Astrocyte (in vitro differentiated cells and primary cell): ENCODE measurements at regions not wholly inside any gene's neighbourhood (a gene's known extent, or its start where the extent isn't known, plus 50 kb on each side); places are given as distances from the start of the nearest gene placed in this dataset.

Source experiments
- DNase-seq: peaks from one replicate; pipeline ENCODE4 v3.0.0-alpha.2; 2010; ENCODE audit warnings: low read depth
- FAIRE-seq: peaks from 2 replicates; lab custom pipeline; 2011; peaks lifted over from hg19 to GRCh38; lab: Jason Lieb, UNC
- H2AFZ ChIP-seq: 2 replicates; pipeline ENCODE4 v1.6.0; 2012; ENCODE audit warnings: low read depth, low read length, inconsistent platforms
- H3K27ac ChIP-seq: 2 replicates; pipeline ENCODE4 v1.5.1; 2011; ENCODE audit warnings: low read depth, low read length, inconsistent platforms
- H3K27me3 ChIP-seq: 2 replicates; pipeline ENCODE4 v1.6.0; 2011; ENCODE audit warnings: low read length, inconsistent platforms; ENCODE audit not compliant: insufficient read depth
- H3K36me3 ChIP-seq: 2 replicates; pipeline ENCODE4 v1.5.1; 2011; ENCODE audit warnings: low read length, inconsistent platforms; ENCODE audit not compliant: insufficient read depth
- H3K4me1 ChIP-seq: 2 replicates; pipeline ENCODE4 v1.5.1; 2011; ENCODE audit warnings: low read length, inconsistent platforms; ENCODE audit not compliant: insufficient read depth
- H3K4me2 ChIP-seq: 2 replicates; pipeline ENCODE4 v1.6.0; 2012; ENCODE audit warnings: low read length, inconsistent platforms
- H3K4me3 ChIP-seq: 2 replicates; pipeline ENCODE4 v1.5.1; 2011; ENCODE audit warnings: low read depth, mild to moderate bottlenecking, low read length, inconsistent platforms; ENCODE audit not compliant: insufficient read depth
- H3K79me2 ChIP-seq: 2 replicates; pipeline ENCODE4 v1.6.0; 2012; ENCODE audit warnings: mild to moderate bottlenecking, low read length, inconsistent platforms; ENCODE audit not compliant: insufficient read depth
- H3K9ac ChIP-seq: 2 replicates; pipeline ENCODE4 v1.6.0; 2012; ENCODE audit warnings: mild to moderate bottlenecking, low read length, inconsistent platforms
- H3K9me3 ChIP-seq: 2 replicates; pipeline ENCODE4 v1.5.1; 2012; ENCODE audit warnings: low read depth, mild to moderate bottlenecking, low read length, inconsistent platforms; ENCODE audit not compliant: insufficient read depth
- H4K20me1 ChIP-seq: 2 replicates; pipeline ENCODE4 v1.6.0; 2012; ENCODE audit warnings: low read length, inconsistent platforms; ENCODE audit not compliant: insufficient read depth
- H3K27ac Mint-ChIP-seq: one replicate; pipeline ENCODE4 v1.8.0; 2021; ENCODE audit warnings: mild to moderate bottlenecking, mixed read lengths; ENCODE audit not compliant: unreplicated experiment
- H3K27me3 Mint-ChIP-seq: one replicate; pipeline ENCODE4 v1.8.0; 2021; ENCODE audit warnings: low read depth, mixed read lengths; ENCODE audit not compliant: unreplicated experiment
- H3K36me3 Mint-ChIP-seq: one replicate; pipeline ENCODE4 v1.8.0; 2021; ENCODE audit warnings: low read depth, mixed read lengths; ENCODE audit not compliant: unreplicated experiment
- H3K4me1 Mint-ChIP-seq: one replicate; pipeline ENCODE4 v1.8.0; 2021; ENCODE audit warnings: low read depth, mixed read lengths; ENCODE audit not compliant: unreplicated experiment
- H3K4me3 Mint-ChIP-seq: one replicate; pipeline ENCODE4 v1.8.0; 2021; ENCODE audit warnings: mild to moderate bottlenecking, moderate library complexity, mixed read lengths; ENCODE audit not compliant: unreplicated experiment
- H3K9me3 Mint-ChIP-seq: one replicate; pipeline ENCODE4 v1.8.0; 2021; ENCODE audit warnings: mild to moderate bottlenecking, mixed read lengths; ENCODE audit not compliant: unreplicated experiment
- EZH2 ChIP-seq: IDR thresholded peaks from 2 replicates; pipeline ENCODE4 v1.6.1; 2012; ENCODE audit warnings: mild to moderate bottlenecking, low read length, inconsistent platforms; ENCODE audit not compliant: insufficient read depth
- TF ChIP-seq, protein P1 (sequence below): IDR thresholded peaks from 2 replicates; pipeline ENCODE4 v1.5.1; 2011; ENCODE audit warnings: low read depth, mild to moderate bottlenecking, inconsistent platforms, low read length, moderate library complexity; ENCODE audit not compliant: insufficient read depth

DNA sequence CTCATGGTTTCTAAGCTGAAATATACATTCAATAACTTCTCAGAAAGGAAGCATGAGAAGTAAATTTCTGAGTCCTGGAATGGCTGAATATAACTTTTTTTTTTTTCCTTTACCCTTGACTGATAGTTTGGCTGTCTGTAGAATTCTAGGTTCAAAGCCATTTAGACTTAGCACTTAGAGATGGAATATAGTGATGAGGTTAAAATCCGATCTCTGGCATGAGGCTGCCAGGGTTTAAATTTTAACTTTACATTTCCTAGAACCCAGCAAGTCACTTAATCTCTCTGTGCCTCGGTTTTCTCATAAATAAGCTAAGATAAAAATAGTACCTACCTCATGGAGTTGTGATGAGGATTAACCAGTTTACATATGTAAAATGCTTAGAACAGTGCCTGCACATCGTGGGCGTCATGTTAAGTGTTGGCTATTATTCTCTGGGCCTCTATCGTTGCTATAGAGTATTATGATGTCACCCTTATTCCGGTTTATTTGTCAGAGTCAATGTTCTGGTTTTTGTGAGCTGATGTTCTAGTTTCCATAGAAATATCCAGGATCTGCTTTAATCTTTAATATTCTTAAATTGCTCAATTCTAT is 199.8 kb upstream of the TLE3 start:
- Mint-ChIP-seq H3K27me3 (peaks cover 47% of the 10 kb centered on the region), H3K4me3 (no peak overlapping the region), H3K9me3 (no peaks in the 10 kb centered on the region), H3K27ac (no peak overlapping the region), H3K36me3 (no peaks in the 10 kb centered on the region), H3K4me1 (no peaks in the 10 kb centered on the region)
- no peaks in the 10 kb centered on the region for H3K79me2 ChIP-seq
- no peaks in the 10 kb centered on the region for H3K9me3 ChIP-seq
- H4K20me1 ChIP-seq, result no peaks in the 10 kb centered on the region
- H3K36me3 ChIP-seq, result no peaks in the 10 kb centered on the region
- H3K9ac ChIP-seq, result no peak overlapping the region
- no peak overlapping the region for H2AFZ ChIP-seq
- H3K27me3 ChIP-seq, result no peaks in the 10 kb centered on the region
- no peak for DNase-seq
- H3K4me2 ChIP-seq, result no peak overlapping the region
- H3K27ac ChIP-seq, result no peak overlapping the region
- no peak overlapping the region for H3K4me3 ChIP-seq
- FAIRE-seq, result no peak
- H3K4me1 ChIP-seq, result no peaks in the 10 kb centered on the region
- TF ChIP-seq, protein P1, sequence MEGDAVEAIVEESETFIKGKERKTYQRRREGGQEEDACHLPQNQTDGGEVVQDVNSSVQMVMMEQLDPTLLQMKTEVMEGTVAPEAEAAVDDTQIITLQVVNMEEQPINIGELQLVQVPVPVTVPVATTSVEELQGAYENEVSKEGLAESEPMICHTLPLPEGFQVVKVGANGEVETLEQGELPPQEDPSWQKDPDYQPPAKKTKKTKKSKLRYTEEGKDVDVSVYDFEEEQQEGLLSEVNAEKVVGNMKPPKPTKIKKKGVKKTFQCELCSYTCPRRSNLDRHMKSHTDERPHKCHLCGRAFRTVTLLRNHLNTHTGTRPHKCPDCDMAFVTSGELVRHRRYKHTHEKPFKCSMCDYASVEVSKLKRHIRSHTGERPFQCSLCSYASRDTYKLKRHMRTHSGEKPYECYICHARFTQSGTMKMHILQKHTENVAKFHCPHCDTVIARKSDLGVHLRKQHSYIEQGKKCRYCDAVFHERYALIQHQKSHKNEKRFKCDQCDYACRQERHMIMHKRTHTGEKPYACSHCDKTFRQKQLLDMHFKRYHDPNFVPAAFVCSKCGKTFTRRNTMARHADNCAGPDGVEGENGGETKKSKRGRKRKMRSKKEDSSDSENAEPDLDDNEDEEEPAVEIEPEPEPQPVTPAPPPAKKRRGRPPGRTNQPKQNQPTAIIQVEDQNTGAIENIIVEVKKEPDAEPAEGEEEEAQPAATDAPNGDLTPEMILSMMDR, result no peak
- TF ChIP-seq EZH2, result no peak

DNA sequence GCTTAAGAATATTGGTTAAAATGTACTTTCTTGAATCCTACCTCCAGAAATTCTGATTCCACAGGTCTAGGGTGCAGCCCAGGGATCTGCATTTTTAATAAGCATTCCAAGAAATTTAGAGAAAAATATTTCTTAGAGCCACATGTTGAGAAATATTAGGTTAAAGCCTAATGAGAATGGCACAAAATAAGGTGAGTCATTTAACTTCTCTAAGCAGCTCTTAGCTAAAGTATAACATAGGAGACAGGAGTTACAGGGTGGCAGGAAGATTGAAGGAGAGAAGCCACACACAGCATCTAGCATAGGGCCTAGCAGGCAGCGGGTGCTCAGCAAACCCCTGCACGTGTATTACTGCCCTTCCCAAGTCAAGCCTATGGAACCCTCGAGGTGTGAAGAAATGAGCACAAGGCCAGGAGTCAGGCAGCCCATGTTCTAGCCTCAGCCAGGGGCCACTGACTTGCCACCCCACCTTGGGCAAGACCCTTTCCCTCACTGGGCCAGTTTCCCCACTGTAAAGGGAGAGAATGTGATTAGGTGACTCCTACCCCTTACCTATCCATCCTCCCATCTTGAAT is 197.1 kb upstream of the TLE3 start:
- TF ChIP-seq, protein P1, result no peak
- TF ChIP-seq EZH2, result no peak
- FAIRE-seq (no peak), DNase-seq (no peak)
- Histone ChIP-seq H3K4me3 (no peak overlapping the region), H3K4me1 (no peaks in the 10 kb centered on the region), H2AFZ (no peak overlapping the region), H3K27me3 (peaks cover 2% of the 10 kb centered on the region), H3K4me2 (no peak overlapping the region), H3K36me3 (no peaks in the 10 kb centered on the region), H3K9ac (no peak overlapping the region), H3K9me3 (no peaks in the 10 kb centered on the region), H4K20me1 (no peaks in the 10 kb centered on the region), H3K79me2 (no peaks in the 10 kb centered on the region), H3K27ac (no peak overlapping the region)
- Mint-ChIP-seq H3K36me3 (no peaks in the 10 kb centered on the region), H3K9me3 (no peaks in the 10 kb centered on the region), H3K27me3 (peaks cover 62% of the 10 kb centered on the region), H3K27ac (no peak overlapping the region), H3K4me1 (peaks cover under 1% of the 10 kb centered on the region), H3K4me3 (no peak overlapping the region)
